GM13976 (cell line): ENCODE measurements at regions not wholly inside any gene's neighbourhood (a gene's known extent, or its start where the extent isn't known, plus 50 kb on each side); places are given as distances from the start of the nearest gene placed in this dataset.

ENCODE experiments used
- DNase-seq: peaks from one replicate; pipeline ENCODE4 v3.0.0; 2012; ENCODE audit warnings: low spot score
- CTCF ChIP-seq: IDR thresholded peaks from 2 replicates; pipeline ENCODE4 v1.5.1; 2012; ENCODE audit warnings: borderline replicate concordance, mild to moderate bottlenecking; ENCODE audit not compliant: insufficient read depth; ENCODE audit errors: extremely low read depth, missing control alignments, control extremely low read depth
- in situ Hi-C: fragments of 300-500 bp; cut with MboI; formaldehyde crosslinking; loops from one replicate; pipeline ENCODE4 v1.12.0; 2022; ENCODE audit warnings: low sequenced_read_pairs, mixed read lengths, inconsistent platforms; ENCODE audit not compliant: unreplicated experiment

GRCh38 chr18:78017869-78018268, 768.2 kb downstream of the GALR1 start:
- in situ Hi-C loops = no loop called here
- no peak for DNase-seq

GRCh38 chr18:78021196-78021595, 771.5 kb downstream of the GALR1 start:
- in situ Hi-C loops = no loop called here
- no peak for DNase-seq
- no peak for TF ChIP-seq CTCF

More at GRCh38 chr18:78017869-78018268, 768.2 kb downstream of the GALR1 start:
- TF ChIP-seq CTCF = no peak

GRCh38 chr18:78031589-78031988, 781.9 kb downstream of the GALR1 start:
- TF ChIP-seq CTCF = no peak
- in situ Hi-C loops = no loop called here
- DNase-seq = no peak

- in situ Hi-C loops = no loop called here
- TF ChIP-seq CTCF = no peak
- no peak for DNase-seq
These were observed 782.3 kb downstream of the GALR1 start for GRCh38 chr18:78031991-78032390.

GRCh38 chr18:78032574-78032973, 782.9 kb downstream of the GALR1 start:
- DNase-seq = no peak
- TF ChIP-seq CTCF = no peak
- in situ Hi-C loops = no loop called here

GRCh38 chr18:78034755-78035154, 785.1 kb downstream of the GALR1 start:
- in situ Hi-C loops = no loop called here
- DNase-seq = no peak
- TF ChIP-seq CTCF = no peak

- no peak for DNase-seq
- in situ Hi-C loops = no loop called here
- no peak for TF ChIP-seq CTCF
These were observed 791.6 kb downstream of the GALR1 start for GRCh38 chr18:78041218-78041617.
